ENCODE measurements at regions not wholly inside any gene's neighbourhood (a gene's known extent, or its start where the extent isn't known, plus 50 kb on each side); places are given as distances from the start of the nearest gene placed in this dataset.
A peak's percentile ranks its signal among the peaks of the same experiment; 100 is the strongest.

DNA sequence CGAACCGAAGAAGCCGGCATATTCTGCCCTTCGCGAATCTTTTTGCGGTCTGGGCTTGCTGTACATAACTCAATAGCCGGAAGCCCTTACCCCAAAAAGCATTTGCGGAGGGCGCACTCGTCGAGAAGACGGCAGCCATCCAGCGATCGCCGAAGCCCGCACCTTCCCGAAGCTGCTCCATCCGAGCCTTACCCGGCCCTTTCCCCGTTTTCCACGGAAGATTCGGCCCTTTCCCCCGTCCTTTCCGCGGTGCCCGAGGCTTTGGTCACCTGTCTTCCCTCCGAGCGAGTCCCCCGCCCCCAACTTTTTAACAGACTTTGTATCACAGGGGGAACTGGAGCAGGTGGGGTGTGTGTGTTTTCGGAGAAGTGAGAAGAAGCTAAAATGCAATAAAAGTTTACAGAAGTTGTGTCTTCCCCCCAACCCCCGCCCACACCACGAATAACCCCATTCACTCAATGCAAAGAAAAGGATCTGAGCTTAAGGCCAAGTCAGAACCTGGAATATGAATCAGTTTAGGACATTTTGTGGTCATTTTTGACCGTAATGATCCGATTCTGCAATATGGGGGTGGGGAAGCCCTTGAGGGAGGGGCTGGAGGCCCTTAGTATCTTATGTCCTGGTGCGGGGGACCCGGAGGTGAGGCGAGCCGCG, 99.0 kb upstream of the HSD17B12 start:
- Histone ChIP-seq H3K9me1 (ENCODE audit: insufficient read depth, low read length) (peaks cover 2% of the 10 kb centered on the region; the same call in 1 of the 2 replicates), H4K8ac (ENCODE audit: low read depth in 2 of 2, low read length in 2 of 2) (no peak overlapping the region), H3K4ac (ENCODE audit: low read depth, low read length) (no peak overlapping the region), H3K9me3 (ENCODE audit: control insufficient read depth, insufficient read depth, low read length) (no peaks in the 10 kb centered on the region), H3K27me3 (ENCODE audit: control insufficient read depth, insufficient read depth, low read length) (peaks cover 75% of the 10 kb centered on the region), H3K14ac (replicated peaks; ENCODE audit: low read depth, low read length) (no peak overlapping the region), H2AK9ac (replicated peaks; ENCODE audit: low read depth, low read length, poor library complexity) (no peak overlapping the region), H2BK20ac (ENCODE audit: low read depth, low read length) (no peak overlapping the region), H3K23ac (ENCODE audit: low read depth, low read length) (no peak overlapping the region), H4K20me1 (ENCODE audit: insufficient read depth, low read length) (no peaks in the 10 kb centered on the region), H3K18ac (ENCODE audit: low read depth, low read length) (no peak overlapping the region), H4K91ac (ENCODE audit: insufficient read depth, low read depth, low read length) (no peak overlapping the region), H4K5ac (ENCODE audit: low read depth, low read length) (no peak overlapping the region), H3K79me1 (ENCODE audit: low read depth in 1 of 2, low read length in 2 of 2) (no peaks in the 10 kb centered on the region), H3K4me1 (ENCODE audit: control insufficient read depth, insufficient read depth, low read length) (no peaks in the 10 kb centered on the region), H3K4me2 (ENCODE audit: low read depth, low read length) (peak overlapping the region; percentile 72), H2AK5ac (ENCODE audit: low read depth, low read length) (no peak overlapping the region), H3K9ac (ENCODE audit: low read depth, low read length) (no peak overlapping the region), H2BK5ac (ENCODE audit: low read depth, low read length, poor library complexity, severe bottlenecking) (no peak overlapping the region), H3K4me3 (ENCODE audit: insufficient read depth, low read depth, low read length) (peak overlapping the region; percentile 21; the same call in 1 of the 2 replicates), H3K36me3 (ENCODE audit: control insufficient read depth, insufficient read depth, low read length) (no peaks in the 10 kb centered on the region), H3K27ac (ENCODE audit: insufficient read depth, low read length) (no peak overlapping the region), H2BK15ac (ENCODE audit: low read depth, low read length) (no peak overlapping the region), H2AFZ (replicated peaks; ENCODE audit: low read length, poor library complexity) (peak overlapping the region; percentile 61), H2BK120ac (ENCODE audit: low read depth, low read length) (no peak overlapping the region), H3K56ac (ENCODE audit: extremely low read depth, insufficient read depth, low read length) (no peak overlapping the region)
- ATAC-seq (ENCODE audit: low read depth) (no peak), DNase-seq (no peak)
- intact Hi-C loops (cut with micrococcal nuclease) (no loop called here), in situ Hi-C loops (cut with MboI; ENCODE audit: low sequenced_read_pairs) (no loop called here), dilution Hi-C loops (cut with HindIII; ENCODE audit: low sequenced_read_pairs, unreplicated experiment) (no loop called here)
- TF ChIP-seq POLR2A (IDR thresholded peaks at IDR 0.05; ENCODE audit: low read depth, low read length) (no peak), NFE2L2 (IDR thresholded peaks at IDR 0.05; ENCODE audit: low read depth, low read length) (no peak), RAD21 (IDR thresholded peaks at IDR 0.05; ENCODE audit: low read length) (no peak), MAZ (IDR thresholded peaks at IDR 0.05; ENCODE audit: borderline replicate concordance, low read depth, low read length) (no peak), SMC3 (IDR thresholded peaks at IDR 0.05; ENCODE audit: low read depth, low read length) (no peak), BHLHE40 (IDR thresholded peaks at IDR 0.05; ENCODE audit: low read depth, low read length) (no peak), MAFK (IDR thresholded peaks at IDR 0.05; ENCODE audit: low read depth, low read length) (no peak), FOS (IDR thresholded peaks at IDR 0.05; ENCODE audit: low read depth, low read length) (no peak), MXI1 (IDR thresholded peaks at IDR 0.05; ENCODE audit: borderline replicate concordance, low read depth, low read length) (no peak), RFX5 (IDR thresholded peaks at IDR 0.05; ENCODE audit: low read depth, low read length) (no peak), CEBPB (IDR thresholded peaks at IDR 0.05; ENCODE audit: low read depth, low read length) (no peak), CHD1 (IDR thresholded peaks at IDR 0.05; ENCODE audit: low read depth, low read length) (no peak), RCOR1 (IDR thresholded peaks at IDR 0.05; ENCODE audit: insufficient replicate concordance, low read length) (no peak)
- TF ChIP-seq, protein P1, sequence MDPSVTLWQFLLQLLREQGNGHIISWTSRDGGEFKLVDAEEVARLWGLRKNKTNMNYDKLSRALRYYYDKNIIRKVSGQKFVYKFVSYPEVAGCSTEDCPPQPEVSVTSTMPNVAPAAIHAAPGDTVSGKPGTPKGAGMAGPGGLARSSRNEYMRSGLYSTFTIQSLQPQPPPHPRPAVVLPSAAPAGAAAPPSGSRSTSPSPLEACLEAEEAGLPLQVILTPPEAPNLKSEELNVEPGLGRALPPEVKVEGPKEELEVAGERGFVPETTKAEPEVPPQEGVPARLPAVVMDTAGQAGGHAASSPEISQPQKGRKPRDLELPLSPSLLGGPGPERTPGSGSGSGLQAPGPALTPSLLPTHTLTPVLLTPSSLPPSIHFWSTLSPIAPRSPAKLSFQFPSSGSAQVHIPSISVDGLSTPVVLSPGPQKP (IDR thresholded peaks at IDR 0.05; ENCODE audit: borderline replicate concordance, low read depth, low read length) = no peak
- TF ChIP-seq, protein P2, sequence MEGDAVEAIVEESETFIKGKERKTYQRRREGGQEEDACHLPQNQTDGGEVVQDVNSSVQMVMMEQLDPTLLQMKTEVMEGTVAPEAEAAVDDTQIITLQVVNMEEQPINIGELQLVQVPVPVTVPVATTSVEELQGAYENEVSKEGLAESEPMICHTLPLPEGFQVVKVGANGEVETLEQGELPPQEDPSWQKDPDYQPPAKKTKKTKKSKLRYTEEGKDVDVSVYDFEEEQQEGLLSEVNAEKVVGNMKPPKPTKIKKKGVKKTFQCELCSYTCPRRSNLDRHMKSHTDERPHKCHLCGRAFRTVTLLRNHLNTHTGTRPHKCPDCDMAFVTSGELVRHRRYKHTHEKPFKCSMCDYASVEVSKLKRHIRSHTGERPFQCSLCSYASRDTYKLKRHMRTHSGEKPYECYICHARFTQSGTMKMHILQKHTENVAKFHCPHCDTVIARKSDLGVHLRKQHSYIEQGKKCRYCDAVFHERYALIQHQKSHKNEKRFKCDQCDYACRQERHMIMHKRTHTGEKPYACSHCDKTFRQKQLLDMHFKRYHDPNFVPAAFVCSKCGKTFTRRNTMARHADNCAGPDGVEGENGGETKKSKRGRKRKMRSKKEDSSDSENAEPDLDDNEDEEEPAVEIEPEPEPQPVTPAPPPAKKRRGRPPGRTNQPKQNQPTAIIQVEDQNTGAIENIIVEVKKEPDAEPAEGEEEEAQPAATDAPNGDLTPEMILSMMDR (conservative IDR thresholded peaks at IDR 0.05; ENCODE audit: low read depth, low read length) = no peak
- TF ChIP-seq, protein P3, sequence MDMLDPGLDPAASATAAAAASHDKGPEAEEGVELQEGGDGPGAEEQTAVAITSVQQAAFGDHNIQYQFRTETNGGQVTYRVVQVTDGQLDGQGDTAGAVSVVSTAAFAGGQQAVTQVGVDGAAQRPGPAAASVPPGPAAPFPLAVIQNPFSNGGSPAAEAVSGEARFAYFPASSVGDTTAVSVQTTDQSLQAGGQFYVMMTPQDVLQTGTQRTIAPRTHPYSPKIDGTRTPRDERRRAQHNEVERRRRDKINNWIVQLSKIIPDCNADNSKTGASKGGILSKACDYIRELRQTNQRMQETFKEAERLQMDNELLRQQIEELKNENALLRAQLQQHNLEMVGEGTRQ (IDR thresholded peaks at IDR 0.05; ENCODE audit: low read depth, low read length) = no peak
- no TSS peak for BruUV-seq (replicated peaks)
- CTCF ChIA-PET = interaction anchor here (0.5 kb wide), 1 partner anchor 29 kb away, joined by 7 read pairs; no protein-coding TSS in a partner anchor
- 6% methylated on average over 6 of the region's 39 CpGs; no CpG with 5 or more reads in 1 of the 2 experiments for WGBS, 2 experiments (ENCODE audit: extremely low coverage in 2 of 2, insufficient read length in 1 of 2)
- POLR2A ChIA-PET (ENCODE audit: unreplicated experiment) = no interaction called here

All from IMR-90 (cell line).